HCEC 1CT (cell line): ENCODE measurements at regions not wholly inside any gene's neighbourhood (a gene's known extent, or its start where the extent isn't known, plus 50 kb on each side); places are given as distances from the start of the nearest gene placed in this dataset.

ENCODE experiments used
- DNase-seq: peaks from one replicate; pipeline ENCODE4 v3.0.0-alpha.2; 2017

DNA sequence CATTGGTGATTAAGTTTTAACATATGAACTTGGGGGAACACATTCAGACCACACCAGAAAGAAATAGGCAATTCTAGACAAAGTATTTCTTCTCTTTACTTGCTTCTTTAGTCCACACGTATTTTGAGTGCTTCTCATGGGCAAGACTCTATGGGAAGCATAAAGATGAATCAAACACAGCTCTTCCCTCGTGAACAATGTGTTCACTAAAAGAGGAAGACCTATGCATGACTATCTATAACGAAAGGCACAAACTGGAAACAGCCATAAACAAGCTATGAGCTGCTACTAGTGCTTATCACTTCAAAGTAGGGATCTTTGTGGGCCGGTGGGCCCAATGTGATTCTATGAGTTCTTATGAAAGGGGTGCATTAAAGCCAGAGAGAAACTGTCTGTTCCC, 53.0 kb upstream of the PRDX6 start:
- DNase-seq: no peak

DNA sequence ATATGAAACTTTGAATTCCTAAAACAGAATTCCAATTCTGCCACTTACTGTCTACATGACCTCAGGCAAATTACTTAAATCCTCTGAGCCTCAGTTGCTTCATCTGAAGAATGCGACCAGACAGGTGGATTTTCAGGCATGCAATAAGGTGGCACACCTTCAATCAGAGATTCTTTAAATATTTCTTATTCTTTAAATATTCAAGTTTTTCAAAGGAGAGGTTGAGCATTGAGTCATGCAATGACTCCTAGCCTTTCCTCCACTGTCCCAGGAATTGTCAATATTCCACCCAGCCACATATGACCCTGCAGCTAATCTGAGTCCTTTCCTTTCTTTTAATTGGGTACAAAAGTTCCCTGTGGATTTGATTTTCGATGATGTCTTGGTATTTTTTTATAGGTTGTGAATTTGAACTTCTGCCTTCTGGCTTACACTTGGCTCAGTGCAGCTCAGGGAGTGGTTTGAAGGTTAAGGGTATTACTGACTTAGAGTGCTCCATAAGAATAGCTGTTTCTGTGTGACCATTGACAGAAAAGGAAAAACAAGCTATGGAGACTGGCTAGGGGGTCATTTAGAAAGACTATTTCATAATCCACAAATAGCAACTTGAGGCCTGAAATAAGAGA, 52.2 kb upstream of the PRDX6 start:
- DNase-seq: no peak

DNA sequence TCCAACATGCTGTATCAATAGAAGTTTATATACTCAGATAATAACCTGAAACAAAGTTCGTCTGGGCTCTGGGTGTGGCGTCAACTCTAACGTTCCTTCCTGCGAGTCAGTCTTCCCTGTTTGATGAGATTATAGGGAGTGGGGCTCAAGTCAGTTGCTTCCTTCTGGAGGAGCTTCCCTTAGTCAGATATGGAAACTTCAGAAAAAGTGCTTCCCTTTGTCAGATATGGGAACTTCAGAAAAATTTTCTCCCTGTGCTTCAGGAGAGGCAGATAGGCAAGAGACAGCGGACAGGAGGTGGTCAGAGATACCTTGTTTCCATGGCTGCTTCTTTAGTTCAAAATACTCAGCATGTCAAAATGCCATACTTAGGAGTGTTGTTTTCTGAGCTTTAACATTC, 51.1 kb upstream of the PRDX6 start:
- DNase-seq: no peak

DNA sequence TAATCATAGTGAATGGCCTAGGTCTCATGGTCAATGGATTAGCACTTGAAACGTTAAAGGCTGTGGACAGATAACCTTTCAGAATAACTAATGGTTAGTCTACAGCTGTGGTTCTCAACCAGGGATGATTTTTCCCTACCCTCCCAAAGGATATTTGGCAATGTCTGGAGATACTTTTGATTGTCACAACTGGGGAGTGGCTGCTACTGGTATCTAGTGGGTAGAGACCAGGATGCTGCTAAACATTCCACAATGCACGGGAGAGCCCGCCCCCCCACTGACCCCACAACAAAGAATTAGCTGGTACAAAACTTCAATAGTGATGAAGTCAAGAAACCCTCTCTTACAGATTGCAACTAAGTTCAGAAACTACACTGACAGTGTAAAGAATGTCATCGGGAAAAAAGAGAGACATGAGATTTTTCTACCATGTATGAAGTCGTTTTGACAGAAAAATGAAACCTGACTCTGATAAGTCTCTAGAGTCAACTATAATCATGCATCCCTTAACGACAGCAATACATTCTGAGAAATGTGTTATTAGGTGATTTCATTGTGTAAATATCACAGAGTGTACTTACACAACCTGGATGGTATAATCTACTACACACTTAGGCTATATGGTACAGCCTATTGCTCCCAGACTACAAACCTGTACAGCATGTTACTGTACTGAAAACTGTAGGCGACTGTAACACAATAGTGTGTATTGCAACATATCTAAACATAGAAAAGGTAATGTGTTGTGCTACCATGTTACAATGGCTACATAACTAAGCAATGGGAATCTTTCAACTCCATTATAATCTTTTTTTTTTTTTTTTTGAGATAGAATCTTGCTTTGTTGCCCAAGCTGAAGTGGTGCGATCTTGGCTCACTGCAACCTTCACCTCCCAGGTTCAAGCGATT, 49.7 kb upstream of the PRDX6 start:
- DNase-seq: no peak
